IMR-90 (cell line): ENCODE measurements at regions not wholly inside any gene's neighbourhood (a gene's known extent, or its start where the extent isn't known, plus 50 kb on each side); places are given as distances from the start of the nearest gene placed in this dataset.

Experiments
- ATAC-seq: fragments of 200-7000 bp; cut with Tn5 transposase; 2 replicates; pipeline ENCODE4 v1.9.1; 2020; ENCODE audit warnings: low read depth, mild to moderate bottlenecking, moderate library complexity
- BruUV-seq: library from RNA; stranded (reverse); fragments of 400-500 nt; replicated peaks from 2 replicates; lab custom pipeline; 2021; lab: Mats Ljungman, UMichigan
- CTCF ChIA-PET: fragments of 300-600 bp; formaldehyde crosslinking; extraction: SDS; loops from one replicate; lab custom pipeline; 2021; ENCODE audit warnings: antibody characterized with exemption; lab: Yijun Ruan, JAX
- POLR2A ChIA-PET: fragments of 300-600 bp; sonication (Branson Sonifier 250); formaldehyde crosslinking; loops from one replicate; lab custom pipeline; 2022; ENCODE audit warnings: antibody characterized with exemption; ENCODE audit not compliant: unreplicated experiment; lab: Charles Lee
- DNase-seq: peaks from one replicate; pipeline ENCODE4 v3.0.0; 2013
- H2AFZ ChIP-seq: replicated peaks from 2 replicates; pipeline ENCODE3; 2013; ENCODE audit warnings: low read length, mild to moderate bottlenecking; ENCODE audit not compliant: poor library complexity
- H2AK5ac ChIP-seq: 2 replicates; pipeline ENCODE4 v1.6.1; 2013; ENCODE audit warnings: low read depth, low read length, inconsistent platforms
- H2AK9ac ChIP-seq: replicated peaks from 2 replicates; pipeline ENCODE3; 2013; ENCODE audit warnings: mild to moderate bottlenecking, low read depth, low read length, moderate library complexity; ENCODE audit not compliant: poor library complexity
- H2BK120ac ChIP-seq: 2 replicates; pipeline ENCODE4 v1.6.1; 2013; ENCODE audit warnings: low read depth, low read length, inconsistent platforms
- H2BK15ac ChIP-seq: 3 replicates; pipeline ENCODE4 v1.6.1; 2013; ENCODE audit warnings: low read depth, low read length, inconsistent platforms
- H2BK20ac ChIP-seq: 2 replicates; pipeline ENCODE4 v1.6.1; 2013; ENCODE audit warnings: low read depth, mild to moderate bottlenecking, inconsistent platforms, low read length, moderate library complexity
- H2BK5ac ChIP-seq: 2 replicates; pipeline ENCODE4 v1.6.1; 2013; ENCODE audit warnings: mild to moderate bottlenecking, low read depth, low read length, inconsistent platforms; ENCODE audit not compliant: poor library complexity, severe bottlenecking
- H3K14ac ChIP-seq: replicated peaks from 2 replicates; pipeline ENCODE4 v1.6.1; 2013; ENCODE audit warnings: low read depth, low read length, inconsistent platforms
- H3K18ac ChIP-seq: 2 replicates; pipeline ENCODE4 v1.6.1; 2013; ENCODE audit warnings: low read depth, low read length, control low read depth
- H3K23ac ChIP-seq: 2 replicates; pipeline ENCODE4 v1.6.1; 2013; ENCODE audit warnings: low read depth, low read length, inconsistent platforms
- H3K27ac ChIP-seq: 2 replicates; pipeline ENCODE4 v1.5.1; 2013; ENCODE audit warnings: mild to moderate bottlenecking, control low read depth, low read length; ENCODE audit not compliant: insufficient read depth
- H3K27me3 ChIP-seq: 2 replicates; pipeline ENCODE4 v1.6.1; 2013; ENCODE audit warnings: low read length; ENCODE audit not compliant: control insufficient read depth, insufficient read depth
- H3K36me3 ChIP-seq: 2 replicates; pipeline ENCODE4 v1.6.1; 2013; ENCODE audit warnings: low read length, mixed read lengths; ENCODE audit not compliant: control insufficient read depth, insufficient read depth
- H3K4ac ChIP-seq: 2 replicates; pipeline ENCODE4 v1.6.1; 2013; ENCODE audit warnings: low read depth, low read length, inconsistent platforms
- H3K4me1 ChIP-seq: 2 replicates; pipeline ENCODE4 v1.6.1; 2013; ENCODE audit warnings: low read length, mixed read lengths; ENCODE audit not compliant: control insufficient read depth, insufficient read depth
- H3K4me2 ChIP-seq: 2 replicates; pipeline ENCODE4 v1.6.1; 2013; ENCODE audit warnings: low read depth, mild to moderate bottlenecking, control low read depth, low read length, moderate library complexity
- H3K4me3 ChIP-seq: 2 replicates; pipeline ENCODE4 v1.5.1; 2013; ENCODE audit warnings: low read depth, mild to moderate bottlenecking, control low read depth, low read length, moderate library complexity; ENCODE audit not compliant: insufficient read depth
- H3K56ac ChIP-seq: 2 replicates; pipeline ENCODE4 v1.6.1; 2013; ENCODE audit warnings: low read length, inconsistent platforms; ENCODE audit not compliant: insufficient read depth; ENCODE audit errors: extremely low read depth
- H3K79me1 ChIP-seq, 2 experiments: 2 replicates each; pipeline ENCODE4 v1.6.1; 2013; ENCODE audit warnings: low read length in 2 of 2, inconsistent platforms in 1 of 2, low read depth in 1 of 2
- H3K9ac ChIP-seq: 2 replicates; pipeline ENCODE4 v1.6.1; 2013; ENCODE audit warnings: low read depth, low read length, control low read depth
- H3K9me1 ChIP-seq: 2 replicates; pipeline ENCODE4 v1.6.1; 2013; ENCODE audit warnings: low read length, inconsistent platforms; ENCODE audit not compliant: insufficient read depth
- H3K9me3 ChIP-seq: 2 replicates; pipeline ENCODE4 v1.6.1; 2013; ENCODE audit warnings: low read length; ENCODE audit not compliant: control insufficient read depth, insufficient read depth
- H4K20me1 ChIP-seq: 2 replicates; pipeline ENCODE4 v1.6.1; 2013; ENCODE audit warnings: low read length, inconsistent platforms; ENCODE audit not compliant: insufficient read depth
- H4K5ac ChIP-seq: 2 replicates; pipeline ENCODE4 v1.6.1; 2013; ENCODE audit warnings: mild to moderate bottlenecking, low read depth, low read length, control low read depth
- H4K8ac ChIP-seq, 2 experiments: 2 replicates each; pipeline ENCODE4 v1.6.1; 2013; ENCODE audit warnings: low read depth in 2 of 2, low read length in 2 of 2, control low read depth in 1 of 2, inconsistent platforms in 1 of 2
- H4K91ac ChIP-seq: 2 replicates; pipeline ENCODE4 v1.6.1; 2013; ENCODE audit warnings: low read depth, low read length, inconsistent platforms; ENCODE audit not compliant: insufficient read depth
- BHLHE40 ChIP-seq: fragments of 150-350 bp; IDR thresholded peaks from 2 replicates; pipeline ENCODE4 v1.6.1; 2016; ENCODE audit warnings: mild to moderate bottlenecking, low read depth, low read length
- CEBPB ChIP-seq: IDR thresholded peaks from 2 replicates; pipeline ENCODE4 v1.6.1; 2012; ENCODE audit warnings: low read depth, low read length, improper control_type of control experiment
- CHD1 ChIP-seq: IDR thresholded peaks from 2 replicates; pipeline ENCODE4 v1.6.1; 2012; ENCODE audit warnings: low read depth, low read length, improper control_type of control experiment
- CTCF ChIP-seq: conservative IDR thresholded peaks from 2 replicates; pipeline ENCODE4 v1.5.1; 2012; ENCODE audit warnings: mild to moderate bottlenecking, low read depth, low read length, improper control_type of control experiment
- ELK1 ChIP-seq: fragments of 150-350 bp; IDR thresholded peaks from 2 replicates; pipeline ENCODE4 v1.6.1; 2016; ENCODE audit warnings: low read depth, mild to moderate bottlenecking, low read length, moderate library complexity, borderline replicate concordance
- FOS ChIP-seq: fragments of 150-350 bp; IDR thresholded peaks from 2 replicates; pipeline ENCODE4 v1.6.1; 2016; ENCODE audit warnings: low read depth, low read length
- MAFK ChIP-seq: IDR thresholded peaks from 2 replicates; pipeline ENCODE4 v1.6.1; 2012; ENCODE audit warnings: low read depth, low read length, improper control_type of control experiment
- MAZ ChIP-seq: IDR thresholded peaks from 2 replicates; pipeline ENCODE4 v1.6.1; 2012; ENCODE audit warnings: low read depth, mild to moderate bottlenecking, low read length, improper control_type of control experiment, moderate library complexity, borderline replicate concordance
- MXI1 ChIP-seq: IDR thresholded peaks from 2 replicates; pipeline ENCODE4 v1.6.1; 2012; ENCODE audit warnings: low read depth, mild to moderate bottlenecking, low read length, moderate library complexity, borderline replicate concordance
- NFE2L2 ChIP-seq: fragments of 150-350 bp; IDR thresholded peaks from 2 replicates; pipeline ENCODE4 v1.6.1; 2016; ENCODE audit warnings: low read depth, mild to moderate bottlenecking, low read length
- POLR2A ChIP-seq: IDR thresholded peaks from 2 replicates; pipeline ENCODE4 v1.6.1; 2012; ENCODE audit warnings: mild to moderate bottlenecking, low read depth, low read length
- RAD21 ChIP-seq: IDR thresholded peaks from 2 replicates; pipeline ENCODE4 v1.6.1; 2012; ENCODE audit warnings: low read length, improper control_type of control experiment
- RCOR1 ChIP-seq: IDR thresholded peaks from 2 replicates; pipeline ENCODE4 v1.6.1; 2012; ENCODE audit warnings: mild to moderate bottlenecking, low read length, improper control_type of control experiment; ENCODE audit not compliant: insufficient replicate concordance
- RFX5 ChIP-seq: IDR thresholded peaks from 2 replicates; pipeline ENCODE4 v1.8.0; 2012; ENCODE audit warnings: low read depth, mild to moderate bottlenecking, low read length, moderate library complexity
- USF2 ChIP-seq: fragments of 150-350 bp; IDR thresholded peaks from 2 replicates; pipeline ENCODE4 v1.6.1; 2017; ENCODE audit warnings: mild to moderate bottlenecking, antibody characterized with exemption, low read length, low read depth
- dilution Hi-C: fragments of 300-500 bp; cut with HindIII; formaldehyde crosslinking; loops from one replicate; pipeline ENCODE4 v1.14.3; 2018; ENCODE audit warnings: low sequenced_read_pairs; ENCODE audit not compliant: unreplicated experiment
- in situ Hi-C: fragments of 300-500 bp; cut with MboI; formaldehyde crosslinking; loops from 3 replicates; pipeline ENCODE4 v1.14.3; 2019; ENCODE audit warnings: low sequenced_read_pairs, inconsistent platforms, mixed read lengths
- intact Hi-C: fragments of 100-400 bp; cut with micrococcal nuclease; formaldehyde crosslinking; loops from 2 replicates; pipeline ENCODE4 v1.10.0; 2022

GRCh38 chr1:162943622-162944021 lies 82.6 kb upstream of the CCDC190 start:
- no peaks in the 10 kb centered on the region for H3K9me1 ChIP-seq
- H2AK9ac ChIP-seq, result no peak overlapping the region
- no peaks in the 10 kb centered on the region for H4K20me1 ChIP-seq
- H3K27ac ChIP-seq, result no peak overlapping the region
- H3K4me2 ChIP-seq, result no peak overlapping the region
- dilution Hi-C loops, result no loop called here
- no peak overlapping the region for H2BK20ac ChIP-seq
- no peak overlapping the region for H2AFZ ChIP-seq
- H4K91ac ChIP-seq, result no peak overlapping the region
- BruUV-seq, result no TSS peak
- in situ Hi-C loops, result no loop called here
- no peak overlapping the region for H3K23ac ChIP-seq
- H3K4ac ChIP-seq, result no peak overlapping the region
- H3K9ac ChIP-seq, result no peak overlapping the region
- no peak overlapping the region for H4K8ac ChIP-seq
- H2BK15ac ChIP-seq, result no peak overlapping the region
- no peak overlapping the region for H4K5ac ChIP-seq
- no peak overlapping the region for H3K14ac ChIP-seq
- H2BK5ac ChIP-seq, result no peak overlapping the region
- no peaks in the 10 kb centered on the region for H3K9me3 ChIP-seq
- H3K79me1 ChIP-seq, result no peaks in the 10 kb centered on the region
- TF ChIP-seq NFE2L2 (no peak), POLR2A (no peak), ELK1 (no peak), MAFK (no peak), FOS (no peak), RAD21 (no peak), CEBPB (no peak), BHLHE40 (no peak), MAZ (no peak), CTCF (no peak), MXI1 (no peak), RCOR1 (no peak), USF2 (no peak), RFX5 (no peak), CHD1 (no peak)
- H3K4me1 ChIP-seq, result no peaks in the 10 kb centered on the region; the same call in 1 of the 2 replicates
- ChIA-PET POLR2A (no interaction called here), CTCF (no interaction called here)
- H2BK120ac ChIP-seq, result no peak overlapping the region
- H3K56ac ChIP-seq, result no peak overlapping the region
- no peak overlapping the region for H2AK5ac ChIP-seq
- intact Hi-C loops, result no loop called here
- H3K18ac ChIP-seq, result no peak overlapping the region
- DNase-seq (peak; percentile 18), ATAC-seq (no peak)
- no peaks in the 10 kb centered on the region for H3K36me3 ChIP-seq
- H3K27me3 ChIP-seq, result no peaks in the 10 kb centered on the region
- no peak overlapping the region for H3K4me3 ChIP-seq
